ENCODE measurements at regions not wholly inside any gene's neighbourhood (a gene's known extent, or its start where the extent isn't known, plus 50 kb on each side); places are given as distances from the start of the nearest gene placed in this dataset.
"Not testable (repeated sequence)": the region's sequence is repeated elsewhere in the genome, so short reads cannot be mapped to it uniquely, and the experiment has no call there.

- DNase-seq = no peak
Measured at GRCh38 chr12:127911291-127911690, 355.7 kb upstream of the TMEM132C start.

GRCh38 chr12:127912035-127912665, 354.8 kb upstream of the TMEM132C start:
- DNase-seq = no peak

DNA sequence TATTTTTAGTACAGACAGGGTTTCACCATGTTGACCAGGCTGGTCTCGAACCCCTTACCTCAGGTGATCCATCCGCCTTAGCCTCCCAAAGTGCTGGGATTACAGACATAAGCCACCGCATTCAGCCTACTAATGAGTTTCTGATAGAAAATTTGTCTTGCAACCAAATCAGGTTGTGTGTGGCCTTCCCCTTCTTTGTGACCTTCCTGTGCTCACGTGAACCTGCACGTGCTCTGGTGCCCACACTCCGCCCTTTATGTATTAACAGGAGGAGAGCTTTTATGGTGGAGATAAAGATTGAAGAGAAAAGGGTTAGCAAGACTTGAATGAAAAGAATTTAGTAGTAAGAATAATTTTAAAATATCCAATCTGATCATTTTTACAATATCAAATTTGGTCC, 343.5 kb upstream of the TMEM132C start:
- no peak for DNase-seq

DNA sequence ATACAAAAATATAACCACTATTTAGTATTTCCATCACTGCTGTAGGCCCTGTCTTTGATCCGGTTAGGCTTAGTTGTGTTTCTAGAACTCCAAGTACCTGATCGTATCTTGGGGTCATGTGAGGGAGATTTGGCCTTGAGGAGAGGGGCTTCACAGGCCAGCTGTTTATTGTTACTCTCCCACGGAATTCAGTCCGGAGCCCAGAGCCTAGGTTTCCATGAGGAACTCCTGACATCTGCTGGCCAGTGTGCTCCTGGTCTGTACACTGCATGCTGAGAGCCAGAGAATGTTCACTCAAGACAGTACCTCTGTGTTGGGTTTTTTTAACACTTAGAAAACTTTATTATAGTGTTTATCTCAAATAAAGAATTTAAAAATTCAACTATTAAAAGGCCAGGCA, 341.0 kb upstream of the TMEM132C start:
- DNase-seq = no peak

DNA sequence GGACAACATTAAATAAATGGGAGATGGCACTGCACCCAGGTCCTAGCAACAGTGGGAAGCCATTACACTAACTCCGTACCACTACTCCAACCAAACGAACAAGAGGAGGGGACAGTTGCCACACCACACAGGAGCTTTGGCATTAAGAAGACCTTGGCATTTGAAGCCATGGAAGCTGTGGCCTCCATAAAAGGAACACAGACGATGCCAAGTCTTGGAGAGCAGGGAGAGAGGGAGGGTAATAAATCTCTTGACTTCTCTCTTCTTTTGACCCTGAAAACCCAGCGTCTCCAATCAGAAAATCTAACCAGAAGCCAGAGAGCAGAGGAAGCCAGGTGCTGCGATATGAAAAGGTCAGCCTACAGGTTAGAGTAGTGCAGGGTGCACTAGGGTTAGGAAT, 338.8 kb upstream of the TMEM132C start:
- DNase-seq = no peak

DNA sequence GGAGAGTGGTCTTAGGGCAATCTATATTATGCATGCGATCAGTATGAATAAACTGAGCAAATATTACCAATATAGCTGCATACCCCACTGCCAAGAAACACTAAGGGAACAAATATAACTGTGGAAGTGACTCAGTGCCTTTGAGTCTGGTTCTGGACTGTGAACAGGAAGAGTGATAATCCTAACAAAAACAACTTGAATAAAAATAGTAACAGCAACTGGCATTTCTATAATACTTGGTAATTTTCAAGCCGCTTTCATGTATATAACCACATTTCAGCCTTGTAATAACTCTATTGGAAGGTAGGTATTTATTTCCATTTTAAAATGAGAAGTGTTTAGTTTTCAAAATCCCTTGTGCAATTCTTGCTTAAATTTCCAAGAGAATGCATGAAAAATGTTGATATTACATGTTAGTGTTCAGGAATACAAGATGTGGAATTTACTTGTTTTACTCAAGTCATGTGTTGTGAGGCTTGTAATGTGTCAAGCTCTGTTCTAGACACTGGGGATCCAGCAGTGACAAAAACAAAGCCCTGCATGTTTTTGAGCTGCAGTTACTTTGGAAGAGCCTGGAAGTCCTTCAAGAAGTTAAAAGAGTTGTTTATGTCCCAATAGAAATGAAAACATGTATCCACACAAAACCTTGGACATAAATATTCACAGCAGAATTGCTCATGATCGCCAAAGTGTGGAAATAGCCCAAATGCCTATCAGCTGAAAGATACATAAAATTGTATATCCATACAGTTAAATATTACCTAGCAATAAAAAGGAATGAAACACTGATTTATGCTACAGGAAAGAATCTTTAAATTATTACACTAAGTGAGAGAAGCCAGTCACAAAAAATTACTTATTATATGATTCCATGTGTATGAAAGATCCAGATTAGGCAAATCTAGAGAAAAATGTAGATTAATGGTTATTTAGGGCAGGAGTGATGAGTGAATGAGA, 338.1 kb upstream of the TMEM132C start:
- DNase-seq = no peak

DNA sequence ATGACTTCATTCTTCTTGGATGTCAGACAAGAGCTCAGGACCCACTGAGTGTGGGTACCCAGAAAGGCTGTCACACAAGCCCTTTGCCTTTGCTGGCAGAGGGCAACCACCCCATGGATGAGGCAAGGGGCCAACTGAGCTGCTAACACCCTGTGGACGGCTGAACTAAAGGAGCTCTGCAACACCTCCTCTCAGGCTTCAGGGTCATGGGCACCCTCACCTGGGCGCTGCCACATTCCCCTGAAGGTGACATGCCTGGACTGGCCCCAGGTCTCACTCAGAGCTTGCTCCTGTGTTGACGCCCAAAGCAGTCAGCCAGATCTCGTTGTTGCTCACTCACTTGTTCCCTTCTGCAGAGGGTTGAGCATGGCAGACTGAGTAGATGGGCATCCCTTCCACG, 336.8 kb upstream of the TMEM132C start:
- no peak for DNase-seq

- DNase-seq = no peak
Measured at GRCh38 chr12:127934409-127934808, 332.6 kb upstream of the TMEM132C start.

DNA sequence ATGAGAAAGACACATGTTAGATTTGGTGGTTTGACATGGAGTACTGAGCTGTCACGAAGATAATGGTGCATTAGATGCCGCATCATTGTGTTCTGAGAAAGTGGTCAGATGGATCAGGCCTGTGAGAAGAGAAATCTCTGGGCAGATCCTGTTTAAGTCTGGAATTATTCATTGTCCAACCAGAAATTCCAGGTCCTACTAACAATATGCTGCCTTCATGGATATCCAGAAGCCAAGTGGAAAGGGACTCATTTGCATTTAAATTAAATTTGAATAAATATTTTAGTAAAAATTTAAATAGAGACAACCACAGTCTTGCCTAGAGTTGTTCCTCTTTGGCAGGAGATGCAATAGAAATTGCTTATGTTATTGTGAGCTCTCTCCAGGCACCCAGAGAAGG, 330.5 kb upstream of the TMEM132C start:
- no peak for DNase-seq

DNA sequence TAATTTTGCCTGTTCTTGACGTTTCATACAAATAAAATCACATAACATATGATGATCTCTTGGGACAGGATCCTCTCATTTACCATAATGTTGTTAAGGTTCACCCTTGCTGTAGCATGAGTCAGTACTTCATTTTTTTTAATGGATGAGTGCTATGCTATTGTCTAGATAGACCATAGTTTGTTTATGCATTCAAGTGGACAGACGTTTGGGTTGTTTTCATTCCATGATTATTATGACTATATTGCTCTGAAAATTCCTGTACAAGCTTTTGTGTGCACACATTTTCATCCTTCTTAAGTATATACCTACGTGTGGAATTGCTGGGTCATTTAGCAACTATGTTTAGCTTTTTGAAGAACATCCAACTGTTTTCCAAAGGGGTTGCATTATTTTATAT, 325.6 kb upstream of the TMEM132C start:
- no peak for DNase-seq

DNA sequence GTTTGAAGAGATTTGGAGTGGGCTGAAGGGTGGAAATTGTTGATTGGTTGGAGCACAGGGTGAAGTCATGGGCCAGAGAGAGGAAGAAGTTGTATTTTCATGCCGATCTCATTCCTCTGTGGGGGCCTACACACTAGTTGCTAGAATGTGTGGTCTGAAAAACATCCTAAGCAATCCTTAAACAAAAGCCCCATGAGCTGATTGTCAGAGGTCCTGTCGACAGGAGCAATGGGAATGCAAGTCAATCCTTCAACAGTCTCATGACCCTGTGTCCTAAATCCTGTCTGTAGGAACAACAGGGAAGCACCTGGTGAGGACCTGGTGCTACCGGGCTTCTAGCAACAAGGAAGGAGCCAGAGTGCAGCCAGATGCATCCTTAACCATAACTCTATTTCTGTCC, 324.0 kb upstream of the TMEM132C start:
- no peak for DNase-seq

DNA sequence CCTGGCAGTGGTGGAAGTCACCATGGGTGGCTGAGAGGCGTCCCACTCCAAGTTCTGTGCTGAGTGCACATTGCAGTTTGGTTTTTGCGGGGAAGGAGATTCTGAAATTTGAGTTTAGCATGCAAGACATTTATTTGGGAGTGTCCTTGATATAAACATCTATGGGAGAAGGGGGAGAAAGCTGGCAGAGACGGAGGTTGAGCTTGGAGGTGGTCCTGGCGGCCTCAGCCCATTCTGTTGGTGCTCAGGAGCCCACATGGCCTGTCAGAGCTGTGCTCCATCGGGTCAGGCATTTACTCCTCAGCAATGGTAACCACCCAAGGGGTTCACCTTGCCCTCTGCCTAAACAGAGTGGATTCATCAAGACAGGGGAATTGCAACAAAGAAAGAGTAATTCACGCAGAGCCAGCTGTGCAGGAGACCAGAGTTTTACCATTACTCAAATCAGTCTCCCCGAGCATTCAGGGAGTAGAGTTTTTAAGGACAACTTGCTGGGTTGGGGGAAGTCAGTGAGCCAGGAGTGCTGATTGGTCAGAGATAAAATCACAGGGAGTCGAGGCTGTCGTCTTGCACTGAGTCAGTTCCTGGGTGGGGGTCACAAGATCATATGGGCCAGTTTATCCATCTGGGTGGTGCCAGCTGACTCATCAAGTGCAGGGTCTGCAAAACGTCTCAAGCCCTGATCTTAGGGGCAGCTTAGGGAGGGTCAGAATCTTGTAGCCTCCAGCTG, 323.3 kb upstream of the TMEM132C start:
- DNase-seq = no peak

DNA sequence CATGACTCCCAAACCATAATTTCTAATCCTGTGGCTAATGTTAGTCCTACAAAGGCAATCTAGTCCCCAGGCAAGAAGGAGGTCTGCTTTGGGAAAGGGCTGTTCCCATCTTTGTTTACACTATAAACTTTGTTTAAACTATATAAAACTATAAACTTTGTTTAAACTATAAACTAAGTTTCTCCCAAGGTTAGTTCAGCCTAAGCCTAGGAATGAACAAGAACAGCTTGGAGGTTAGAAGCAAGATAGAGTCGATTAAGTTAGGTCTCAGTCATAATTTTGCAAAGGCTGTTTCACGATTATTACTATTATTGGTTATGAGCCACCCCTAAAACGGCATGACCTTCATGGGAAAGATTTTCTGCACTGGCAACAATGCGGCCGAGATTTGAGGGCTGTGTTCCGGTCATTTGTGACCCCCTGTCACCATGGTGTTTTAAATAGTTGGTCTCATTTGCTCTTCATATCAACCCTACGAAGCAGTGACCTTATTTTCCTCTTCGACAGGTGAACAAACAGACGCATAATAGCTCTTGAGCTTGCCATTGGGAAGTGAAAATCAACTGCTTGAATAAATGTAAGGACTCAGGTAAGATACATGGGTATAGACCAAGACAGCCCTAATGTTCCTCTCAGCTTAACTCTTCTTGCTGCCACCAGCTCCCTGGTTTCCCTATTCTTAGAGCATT, 322.6 kb upstream of the TMEM132C start:
- DNase-seq = no peak

DNA sequence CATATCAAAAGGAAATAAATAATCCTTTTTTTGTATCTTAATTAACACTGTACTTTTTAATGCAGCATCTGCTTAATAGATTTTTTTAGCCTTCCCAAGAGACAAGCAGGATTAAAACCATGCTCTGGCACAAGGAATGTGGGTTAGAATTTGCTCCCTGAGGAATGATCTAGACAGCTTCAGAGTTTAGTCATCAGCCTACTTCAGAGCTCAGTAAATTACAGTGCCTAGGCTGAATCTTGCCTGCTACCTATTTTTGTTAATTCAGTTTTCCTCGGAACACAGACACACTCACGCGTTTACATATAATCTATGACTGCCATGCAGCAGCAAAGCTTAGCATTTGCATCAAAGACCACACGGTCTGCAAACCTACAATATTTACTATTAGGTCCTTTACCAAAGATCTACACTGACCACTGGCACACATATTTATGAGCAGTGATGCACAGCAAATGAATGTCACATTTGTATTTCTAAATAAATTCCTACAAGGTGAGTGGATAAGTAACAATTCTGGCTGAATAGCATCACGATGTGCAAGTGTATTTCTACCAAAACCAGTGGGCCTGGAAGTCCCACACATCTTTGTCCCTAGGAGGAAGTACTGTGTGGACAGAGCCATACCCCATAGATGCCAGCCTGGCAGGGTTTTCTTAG, 309.8 kb upstream of the TMEM132C start:
- no peak for DNase-seq

- DNase-seq = no peak
Measured at GRCh38 chr12:127962303-127962702, 304.7 kb upstream of the TMEM132C start.

DNA sequence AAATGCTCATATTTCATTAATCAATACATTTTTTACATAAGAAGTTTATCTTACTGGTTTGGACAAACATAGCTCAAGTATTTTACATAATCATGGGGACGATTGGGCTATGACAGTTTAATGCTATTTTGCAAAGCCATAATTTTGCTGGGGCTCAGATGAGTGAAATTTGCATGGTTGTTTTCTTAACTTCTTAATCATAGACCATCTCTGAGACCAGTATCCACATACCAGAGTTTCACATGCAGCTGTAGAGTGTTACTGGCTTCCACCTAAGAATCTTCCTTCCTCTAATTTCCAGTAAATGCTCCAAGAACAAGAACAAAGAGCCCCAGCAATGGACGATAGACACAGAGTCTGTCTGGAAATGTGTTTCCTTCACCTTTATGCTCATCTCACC, 303.0 kb upstream of the TMEM132C start:
- no peak for DNase-seq

DNA sequence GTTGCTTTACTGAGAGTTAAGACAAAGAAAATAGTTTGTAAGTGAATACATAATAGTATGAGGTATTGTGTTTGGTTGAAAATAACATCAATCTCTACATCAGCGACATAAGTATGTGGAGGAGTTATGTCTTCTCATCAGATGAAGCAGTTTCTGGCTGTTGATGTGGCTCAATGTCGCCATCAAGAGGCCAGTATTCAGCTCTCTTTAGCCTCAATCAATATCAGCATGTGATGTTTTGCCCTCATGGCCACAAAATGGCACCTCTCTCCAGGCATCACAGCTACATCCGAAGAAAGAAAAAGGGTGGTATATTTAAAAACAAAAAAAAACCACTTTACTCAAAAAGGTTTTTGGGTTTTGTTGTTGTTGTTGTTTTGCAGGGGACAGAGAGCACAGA, 302.3 kb upstream of the TMEM132C start:
- no peak for DNase-seq

DNA sequence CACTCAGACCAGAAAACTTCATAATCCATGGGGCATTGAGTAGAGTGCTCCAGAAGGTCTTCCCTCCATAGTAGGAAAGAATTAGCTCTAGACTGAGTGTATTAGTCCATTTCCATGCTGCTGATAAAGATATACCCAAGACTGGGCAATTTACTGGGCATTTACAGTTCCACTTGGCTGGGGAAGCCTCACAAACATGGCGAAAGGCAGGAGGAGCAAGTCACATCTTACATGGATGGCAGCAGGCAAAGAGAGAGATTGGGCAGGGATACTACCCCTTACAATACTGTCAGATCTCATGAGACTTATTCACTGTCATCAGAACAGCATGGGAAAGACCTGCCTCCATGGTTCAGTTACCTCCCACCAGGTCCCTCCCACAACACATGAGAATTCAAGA, 300.6 kb upstream of the TMEM132C start:
- DNase-seq = no peak

DNA sequence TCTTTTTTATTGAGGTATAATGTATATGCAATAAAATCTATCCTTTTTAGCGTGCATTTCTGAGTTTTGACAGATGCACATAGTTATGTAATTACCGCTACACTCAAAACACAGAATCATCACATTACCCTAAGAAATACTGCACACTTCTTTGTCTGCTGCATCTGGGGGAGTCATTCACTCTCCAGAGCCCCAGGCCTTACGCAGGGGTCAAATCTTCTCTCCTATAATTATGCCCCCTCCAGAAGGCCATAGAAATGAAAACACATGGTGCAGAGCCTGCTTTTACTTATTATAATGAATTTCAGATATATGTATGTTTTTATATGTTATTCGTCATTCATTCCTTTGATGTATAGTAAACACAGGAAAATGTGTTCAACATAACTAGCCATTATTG, 296.5 kb upstream of the TMEM132C start:
- no peak for DNase-seq

DNA sequence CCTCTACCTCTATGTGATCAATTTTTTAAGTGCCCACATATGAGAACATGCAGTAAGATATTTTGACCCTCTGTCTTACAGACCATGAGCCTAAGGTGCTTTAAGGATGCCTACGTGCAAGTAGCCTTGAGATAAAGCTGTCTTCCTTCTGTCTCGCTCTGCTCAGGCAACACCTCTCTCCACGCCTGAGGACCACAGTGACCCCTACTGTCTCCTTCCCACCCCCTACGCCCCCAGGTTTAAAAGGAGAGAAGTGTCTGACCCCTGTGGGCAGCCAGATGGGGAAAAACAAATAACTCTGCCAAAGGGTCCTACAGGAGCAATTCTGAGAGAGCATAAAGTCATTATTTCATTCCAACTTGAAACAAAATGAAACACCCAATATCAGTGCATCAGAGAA, 286.4 kb upstream of the TMEM132C start:
- DNase-seq = no peak

- no peak for DNase-seq
Measured at GRCh38 chr12:127981875-127982274, 285.1 kb upstream of the TMEM132C start.

GRCh38 chr12:127983213-127983791, 283.7 kb upstream of the TMEM132C start:
- not testable (repeated sequence) for DNase-seq

Data from Kasumi-1 (cell line).